LHCN-M2 (cell line): ENCODE measurements at regions not wholly inside any gene's neighbourhood (a gene's known extent, or its start where the extent isn't known, plus 50 kb on each side); places are given as distances from the start of the nearest gene placed in this dataset.
A peak's percentile ranks its signal among the peaks of the same experiment; 100 is the strongest.
"Not testable (repeated sequence)": the region's sequence is repeated elsewhere in the genome, so short reads cannot be mapped to it uniquely, and the experiment has no call there.

Experiments used
- DNase-seq: peaks from one replicate; pipeline ENCODE4 v3.0.0-alpha.2; 2012; ENCODE audit warnings: low read depth

DNA sequence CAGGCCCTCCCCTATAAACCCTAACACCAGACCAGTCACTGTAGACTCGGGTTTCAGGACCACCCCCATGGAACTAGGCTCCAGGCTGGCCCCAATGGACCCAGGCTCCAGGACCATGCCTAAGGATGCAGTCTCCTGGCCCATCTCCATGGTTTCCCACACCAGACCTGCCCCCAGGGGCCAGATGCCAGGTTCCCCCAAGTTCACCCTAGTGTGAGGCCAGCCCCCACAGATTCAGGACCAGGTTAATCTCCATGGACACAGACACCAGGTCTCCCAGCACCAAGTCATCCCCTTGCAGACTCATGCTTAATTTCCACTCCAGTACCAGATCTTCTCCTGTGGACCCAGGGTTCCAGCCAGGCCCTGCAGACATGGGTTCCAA lies 103.8 kb upstream of the LANCL2 start:
- no peak for DNase-seq

DNA sequence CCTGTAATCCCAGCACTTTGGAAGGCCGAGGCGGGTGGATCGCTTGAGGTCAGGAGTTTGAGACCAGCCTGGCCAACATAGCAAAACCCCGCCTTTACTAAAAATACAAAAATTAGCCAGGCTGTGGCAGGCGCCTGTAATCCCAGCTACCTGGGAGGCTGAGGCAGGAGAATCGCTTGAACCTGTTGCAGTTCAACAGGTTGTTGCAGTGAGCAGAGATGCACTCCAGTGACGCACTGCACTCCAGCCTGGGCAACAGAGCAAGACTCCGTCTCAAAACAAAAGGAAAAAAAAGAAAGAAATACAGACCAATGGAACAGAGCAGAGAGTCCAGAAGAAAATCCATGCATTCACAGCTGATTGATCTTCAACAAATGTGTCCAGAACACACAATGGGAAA lies 99.8 kb upstream of the LANCL2 start:
- DNase-seq: not testable (repeated sequence)

DNA sequence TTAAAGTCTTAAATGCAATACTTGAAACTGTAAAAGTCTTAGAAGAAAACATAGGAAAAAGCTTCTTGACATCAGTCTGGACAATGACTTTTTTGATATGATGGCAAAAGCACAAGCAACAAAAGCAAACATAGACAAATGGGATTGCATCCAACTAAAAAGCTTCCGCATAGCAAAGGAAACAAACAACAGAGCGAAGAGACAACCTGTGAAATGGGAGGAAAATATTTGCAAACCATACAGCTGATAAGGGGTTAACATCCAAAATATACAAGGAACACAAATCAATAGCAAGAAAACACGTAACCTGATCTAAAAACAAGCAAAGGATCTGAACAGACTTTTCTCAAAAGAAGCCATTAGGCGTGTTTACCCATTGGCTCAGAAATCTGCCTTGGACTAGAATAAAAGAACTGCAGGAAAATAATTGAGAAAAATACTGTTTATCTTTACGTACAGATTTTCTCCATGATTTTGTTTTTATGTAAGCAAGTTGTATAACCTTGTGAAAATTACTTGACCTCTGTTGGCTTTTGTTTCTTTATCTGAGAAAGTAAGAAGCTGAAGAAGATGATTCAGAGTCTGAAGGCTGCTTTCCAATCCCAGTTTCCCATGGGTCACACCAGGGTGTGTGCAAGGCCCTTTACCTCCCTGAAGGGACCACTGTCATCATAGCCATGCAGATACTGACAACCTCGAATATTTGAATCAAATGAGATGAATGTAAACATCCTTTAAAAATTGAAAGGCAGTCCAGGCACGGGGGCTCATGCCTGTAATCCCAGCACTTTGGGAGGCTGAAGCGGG lies 99.1 kb upstream of the LANCL2 start:
- DNase-seq: no peak

DNA sequence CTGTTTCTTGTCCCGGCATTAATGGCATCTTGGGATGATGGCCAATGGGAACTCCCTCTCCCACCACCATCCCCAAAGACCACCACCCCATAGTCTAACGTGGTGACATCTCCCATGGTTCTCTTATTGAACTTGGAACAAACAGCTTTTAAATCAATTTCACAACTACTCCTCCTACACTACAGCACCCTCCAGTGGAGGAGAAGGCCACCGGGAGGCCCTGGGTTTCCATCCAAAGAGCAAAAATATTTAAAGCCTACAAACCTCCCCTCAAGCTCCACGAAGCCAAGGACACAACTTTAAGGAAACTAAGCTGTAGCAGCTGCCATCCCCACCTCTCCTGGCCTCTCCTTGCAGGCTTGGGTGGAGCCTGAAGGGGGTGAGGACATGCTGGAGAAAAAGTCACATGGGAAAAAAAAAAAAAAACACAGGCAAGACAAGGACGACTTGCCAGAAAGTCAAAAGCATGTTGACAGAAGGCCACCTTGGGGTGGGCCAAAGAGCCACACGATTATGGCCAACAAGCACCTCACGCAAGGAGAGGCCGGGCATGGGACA lies 94.0 kb upstream of the LANCL2 start:
- no peak for DNase-seq

DNA sequence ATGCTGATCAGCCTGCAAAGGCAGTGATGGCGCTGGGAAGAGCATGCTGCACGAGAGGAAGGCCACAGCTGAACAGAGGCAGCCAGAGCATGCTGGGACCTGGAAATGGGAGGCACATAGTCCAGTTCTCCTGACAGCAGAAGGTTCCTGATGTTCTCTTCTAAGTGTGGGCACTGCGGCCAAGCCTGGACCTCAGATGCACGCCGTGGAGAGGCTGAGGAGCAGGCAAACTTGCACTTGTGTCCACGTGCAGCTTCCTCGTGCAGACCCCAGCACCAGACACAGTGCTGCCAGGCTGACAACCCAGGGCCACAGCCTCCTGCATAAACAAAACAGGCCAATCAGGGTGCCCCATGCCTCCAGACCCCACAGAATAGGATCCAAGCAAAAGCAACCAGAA lies 93.5 kb upstream of the LANCL2 start:
- no peak for DNase-seq

DNA sequence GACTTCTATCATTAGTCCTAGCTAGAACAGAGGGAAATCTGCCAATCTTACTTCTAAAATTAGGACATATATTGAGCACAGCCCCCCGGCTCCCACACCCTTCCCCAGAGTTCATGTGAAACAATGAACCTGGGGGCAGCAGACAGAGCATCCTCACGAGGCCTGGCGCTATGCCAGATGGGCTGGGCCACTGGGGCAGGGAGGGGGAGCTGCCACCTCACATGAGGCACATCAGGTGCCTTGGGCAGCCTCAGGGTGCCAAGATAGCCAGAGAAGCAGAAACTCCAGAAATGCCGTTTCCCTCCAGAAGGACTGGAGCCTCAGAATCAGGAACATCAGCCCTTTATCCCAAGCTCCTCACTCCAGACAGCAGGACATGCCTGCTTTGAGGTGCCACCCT lies 92.8 kb upstream of the LANCL2 start:
- no peak for DNase-seq

DNA sequence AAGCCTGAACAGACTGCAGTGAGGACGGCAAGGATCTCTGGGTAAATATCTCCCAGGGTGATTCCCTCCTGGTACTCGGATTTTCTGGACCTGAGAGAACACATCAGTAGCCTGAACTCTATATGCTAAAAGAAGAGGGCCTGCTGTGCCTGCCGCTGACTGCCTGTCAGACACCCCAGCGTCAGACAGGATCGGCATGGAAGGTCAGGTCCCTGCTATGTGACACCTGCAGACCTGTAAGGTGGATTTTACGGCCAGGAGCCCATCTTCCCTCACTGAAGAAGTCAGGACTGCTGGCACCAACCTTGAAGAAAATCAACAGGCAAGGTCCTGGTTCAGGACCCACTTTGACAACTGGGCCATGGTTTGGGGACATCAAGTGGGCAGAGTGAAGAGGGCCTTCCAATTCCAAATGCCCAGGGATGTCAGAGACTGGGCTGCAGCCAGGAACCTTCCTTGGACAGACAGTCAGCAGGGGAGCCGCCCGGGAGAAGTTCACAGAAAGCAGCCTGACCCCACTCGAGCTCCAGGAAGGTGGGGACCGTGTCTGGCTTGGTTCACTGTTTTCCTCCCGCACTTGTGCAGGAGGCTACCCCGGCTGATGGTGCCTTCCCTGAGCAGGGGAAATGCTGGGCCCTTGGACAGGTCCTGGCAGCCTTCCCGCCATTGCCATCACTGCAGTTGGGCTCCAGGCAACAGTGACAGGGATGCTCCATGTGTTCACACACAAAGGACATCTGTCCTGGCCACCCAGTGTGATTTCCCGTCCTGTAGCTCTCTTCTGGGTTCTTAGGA lies 91.8 kb upstream of the LANCL2 start:
- DNase-seq: no peak

DNA sequence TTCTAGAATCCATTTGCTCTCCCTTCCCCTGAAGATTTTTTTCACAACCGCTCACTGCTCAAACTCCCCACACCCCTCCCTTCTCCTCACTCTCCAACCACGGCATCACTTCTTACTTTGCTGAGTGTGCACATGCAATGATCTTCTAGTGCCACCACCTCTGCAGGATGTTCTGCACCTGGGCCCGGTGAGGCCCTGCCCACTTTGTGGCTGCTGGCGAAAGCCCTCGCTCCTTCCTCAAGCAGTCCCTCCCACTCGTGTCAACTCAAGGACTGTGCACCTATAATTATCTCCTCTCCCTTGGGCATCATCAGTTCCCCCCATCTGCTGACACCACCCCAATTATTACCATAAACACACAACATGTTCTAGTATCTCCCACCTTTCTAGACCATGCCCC lies 91.0 kb upstream of the LANCL2 start:
- no peak for DNase-seq

DNA sequence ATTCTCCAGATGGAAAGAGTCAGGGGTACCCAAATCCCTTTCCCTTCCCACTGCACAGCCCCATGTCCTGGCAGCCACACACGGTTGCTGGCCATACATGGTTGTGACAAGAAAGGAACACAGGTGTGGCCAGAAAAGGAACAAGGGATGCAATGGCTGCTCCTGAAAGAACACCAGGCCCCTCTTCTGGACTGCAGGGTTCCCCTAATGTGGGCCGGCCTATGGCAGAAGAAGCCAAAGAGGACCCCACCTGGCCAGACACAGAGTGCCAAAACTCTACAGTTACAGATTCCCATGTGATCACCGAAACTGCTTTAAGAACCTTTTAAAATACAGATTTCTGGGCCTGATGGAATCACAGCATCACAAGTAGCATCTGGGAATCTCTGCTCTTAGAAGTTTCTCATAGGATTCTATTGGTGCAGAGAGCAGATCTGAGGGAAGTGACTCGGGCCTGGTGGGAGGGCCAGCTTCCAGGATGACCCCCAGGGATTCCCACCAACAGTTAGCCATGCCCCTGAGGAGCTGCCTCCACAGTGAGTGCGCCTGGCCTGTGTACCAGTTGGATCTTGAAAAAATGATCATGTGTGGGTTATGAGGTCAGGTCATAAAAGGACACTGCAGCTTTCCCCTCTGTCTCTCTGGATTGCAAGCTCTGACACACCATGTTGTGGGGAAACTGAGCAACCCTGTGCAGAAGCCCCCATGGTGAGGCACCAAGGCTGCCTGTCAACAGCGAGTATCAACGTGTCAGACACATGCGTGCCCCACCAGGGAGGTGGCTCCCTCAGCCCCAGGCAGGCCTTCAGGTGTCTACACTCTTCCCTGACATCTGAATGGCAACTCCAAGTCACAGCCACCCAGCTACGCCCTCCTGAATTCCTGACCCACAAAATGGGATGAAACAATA lies 89.6 kb upstream of the LANCL2 start:
- DNase-seq: no peak

DNA sequence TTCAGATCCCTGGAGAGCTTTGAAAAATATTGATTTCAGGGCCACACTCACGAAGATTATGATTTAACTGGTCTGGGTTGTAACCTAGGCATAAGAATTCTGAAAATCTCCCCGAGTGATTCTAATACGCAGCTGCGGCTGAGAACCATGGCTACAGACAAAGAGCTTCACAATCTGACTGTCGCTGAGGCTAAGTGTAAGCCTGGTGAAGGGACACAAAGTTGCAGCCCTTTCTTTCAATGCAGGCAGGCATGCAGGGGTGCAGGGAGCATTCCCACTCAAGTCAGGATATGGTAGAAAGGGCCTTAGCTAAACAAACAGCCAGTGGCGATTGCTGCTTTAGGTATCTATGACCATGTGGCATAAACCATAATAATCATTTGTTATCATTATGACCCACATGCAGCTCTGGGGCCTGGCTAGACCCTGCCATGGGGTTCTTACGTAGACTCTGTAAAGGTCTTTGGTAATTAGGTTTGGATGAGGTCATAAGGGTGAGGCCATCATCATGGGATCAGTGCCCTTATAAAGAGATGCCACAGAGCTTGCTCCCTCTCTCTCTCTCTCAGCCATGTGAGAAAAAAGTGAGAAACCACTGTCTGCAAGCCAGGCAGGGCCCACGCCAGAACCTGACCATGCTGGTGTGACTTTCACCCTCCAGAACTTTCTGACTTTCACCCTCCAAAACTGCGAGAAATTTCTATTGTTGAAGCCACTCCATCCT lies 88.4 kb upstream of the LANCL2 start:
- no peak for DNase-seq

DNA sequence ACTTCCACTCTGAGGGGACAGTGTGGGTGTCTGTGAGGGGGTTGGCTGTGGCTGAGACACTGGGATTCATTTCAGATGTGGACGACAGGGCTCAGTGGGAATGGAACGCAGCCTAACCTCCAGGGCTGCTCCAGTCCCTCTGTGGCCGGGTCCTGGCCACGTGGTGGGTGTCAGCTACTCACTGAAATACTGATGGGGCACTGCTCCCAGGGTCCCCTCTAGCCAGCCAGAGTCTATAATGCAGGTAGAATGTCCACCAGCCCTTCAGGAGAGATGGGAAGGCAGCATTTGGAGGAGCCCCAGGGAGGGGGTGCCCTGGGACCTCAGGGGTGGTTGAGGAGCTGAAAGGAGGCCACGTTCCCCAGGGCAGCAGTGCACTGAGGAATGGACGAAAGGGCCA lies 87.2 kb upstream of the LANCL2 start:
- no peak for DNase-seq

DNA sequence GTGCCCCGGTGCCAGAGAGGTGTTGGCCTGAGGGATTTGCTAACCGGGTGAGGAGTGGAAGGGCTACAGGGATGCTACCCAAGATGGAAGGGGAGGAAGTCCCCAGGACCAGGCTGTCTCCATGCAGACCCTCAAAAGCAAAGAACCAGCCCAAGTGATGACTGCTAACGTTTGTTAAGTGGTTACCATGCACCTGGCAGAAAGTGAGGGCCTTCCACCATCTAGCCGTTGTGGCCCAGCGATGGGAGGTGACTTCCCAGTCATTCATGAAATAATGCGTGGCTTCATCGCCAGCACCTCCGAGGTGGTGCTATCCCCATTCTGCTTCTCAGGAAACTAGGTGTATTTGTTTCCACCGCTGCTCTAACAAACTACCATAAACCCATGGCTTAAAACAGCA lies 86.8 kb upstream of the LANCL2 start:
- no peak for DNase-seq

DNA sequence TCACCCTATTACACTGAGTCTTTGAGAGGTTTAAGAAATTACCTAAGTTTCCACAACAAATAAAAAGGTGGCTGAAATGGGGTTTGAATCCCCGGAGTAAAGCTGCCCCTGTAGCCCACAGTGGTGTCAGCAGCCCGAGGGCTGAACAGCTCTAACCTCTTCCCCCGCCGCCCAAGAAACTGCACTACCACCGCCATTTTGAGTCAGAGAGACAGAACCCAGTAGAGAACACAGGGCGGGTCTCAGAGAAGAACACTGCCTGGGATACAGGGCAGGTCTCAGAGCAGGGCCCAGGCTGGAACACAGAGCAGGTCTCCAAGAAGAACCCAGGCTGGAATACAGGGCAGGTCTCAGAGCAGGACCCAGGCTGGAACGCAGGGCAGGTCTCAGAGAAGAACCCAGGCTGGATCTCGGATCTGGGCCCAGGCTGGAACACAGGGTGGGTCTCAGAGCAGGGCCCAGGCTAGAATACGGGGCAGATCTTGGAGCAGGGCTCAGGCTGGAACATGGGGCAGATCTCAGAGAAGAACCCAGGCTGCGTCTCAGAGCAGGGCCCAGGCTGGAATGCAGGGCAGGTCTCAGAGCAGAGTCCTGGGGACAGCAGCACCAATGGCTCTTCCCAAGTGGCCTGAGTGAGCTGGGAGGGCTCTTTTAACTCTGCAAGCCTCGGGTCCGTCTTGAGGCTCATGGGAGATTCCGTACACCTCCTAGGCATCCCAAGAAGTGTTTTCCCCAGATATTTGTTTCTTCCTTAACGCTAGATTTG lies 85.9 kb upstream of the LANCL2 start:
- no peak for DNase-seq

DNA sequence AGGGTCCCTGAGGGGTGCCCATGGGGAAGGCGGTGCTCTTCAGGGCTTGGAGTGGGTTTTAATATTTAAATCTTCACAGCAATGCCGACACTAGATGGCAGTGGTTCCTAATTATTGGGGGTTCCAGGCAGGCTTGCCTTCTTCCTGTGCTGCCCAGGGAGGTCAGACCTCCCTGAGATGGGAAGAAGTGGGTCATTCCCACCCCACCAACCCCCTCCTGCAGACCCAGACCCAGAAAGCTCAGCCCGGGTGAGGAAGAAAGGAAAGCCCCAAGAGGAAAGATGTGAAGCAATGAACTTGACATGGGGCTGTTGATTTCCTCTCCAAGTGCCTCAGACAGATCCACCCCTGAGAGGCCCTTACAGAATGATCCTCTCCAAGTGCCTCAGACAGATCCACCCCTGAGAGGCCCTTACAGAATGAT lies 85.1 kb upstream of the LANCL2 start:
- DNase-seq: peak; percentile 72

DNA sequence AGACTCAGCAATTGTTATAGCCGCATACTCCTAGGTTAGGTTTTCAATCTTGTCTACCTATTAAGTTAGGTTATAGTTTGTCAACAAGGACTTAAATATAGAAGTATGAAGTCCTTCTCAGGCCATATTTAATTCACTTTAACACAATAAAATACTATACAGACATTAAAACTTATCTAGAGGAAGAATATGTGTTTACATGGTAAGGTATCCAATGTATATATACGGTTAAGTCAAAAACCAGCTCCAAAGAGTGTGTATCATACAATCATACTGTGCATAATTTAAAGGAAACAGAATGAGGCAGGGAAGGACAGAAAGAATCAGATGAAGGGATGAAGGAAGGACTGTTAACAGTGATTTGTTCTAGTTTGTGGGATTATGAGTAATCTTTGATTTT lies 79.5 kb upstream of the LANCL2 start:
- no peak for DNase-seq

DNA sequence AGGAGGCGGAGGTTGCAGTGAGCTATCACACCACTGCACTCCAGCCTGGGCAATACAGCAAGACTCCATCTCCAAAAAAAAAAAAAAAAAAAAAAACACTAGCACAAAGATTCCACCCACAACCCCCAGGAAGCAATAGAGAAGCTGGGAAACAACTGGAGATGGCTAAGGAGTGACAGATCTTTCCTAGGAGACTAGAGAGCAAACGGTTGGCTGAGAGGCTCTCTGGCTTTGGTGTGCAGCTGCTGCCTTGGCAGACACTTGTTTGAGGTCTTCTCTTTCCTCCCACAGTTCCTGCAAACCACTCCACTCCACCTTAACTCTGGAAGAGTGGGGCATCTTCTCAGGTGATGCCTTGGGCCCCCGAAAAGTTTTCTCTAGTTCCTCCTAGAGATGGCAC lies 78.5 kb upstream of the LANCL2 start:
- peak; percentile 40 for DNase-seq

DNA sequence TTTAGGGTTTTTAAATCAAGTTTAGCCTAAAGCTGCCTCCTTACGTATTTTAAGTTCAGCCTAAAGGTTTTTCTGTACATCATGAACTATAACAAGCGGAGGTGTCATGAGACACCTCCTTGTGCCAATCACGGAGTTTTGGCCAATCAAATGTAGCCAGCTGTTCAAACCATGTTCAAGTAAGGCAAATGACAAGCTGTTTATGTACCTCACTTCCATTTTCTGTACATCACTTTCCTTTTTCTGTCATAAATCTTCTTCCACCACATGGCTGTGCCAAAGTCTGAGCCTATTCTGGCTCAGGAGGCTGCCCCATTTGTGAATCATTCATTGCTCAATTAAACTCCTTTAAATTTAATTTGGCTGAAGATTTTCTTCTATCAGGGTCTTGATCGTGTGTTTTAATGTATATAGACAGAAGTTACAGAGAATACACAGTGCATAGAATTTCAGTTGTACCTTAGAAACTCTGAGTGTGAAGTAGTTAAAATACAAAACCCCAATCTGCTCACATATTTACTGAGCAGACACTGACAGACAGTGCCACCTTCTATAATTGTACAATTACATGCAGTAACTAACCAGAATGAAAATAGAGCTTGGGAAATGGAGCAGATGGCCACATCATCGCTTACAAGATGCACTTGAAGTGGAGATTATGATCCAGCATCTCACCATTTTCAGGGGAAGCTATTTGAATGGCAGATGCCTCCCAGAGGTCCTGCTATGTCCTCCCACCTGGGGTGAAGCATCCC lies 76.9 kb upstream of the LANCL2 start:
- peak; percentile 44 for DNase-seq

DNA sequence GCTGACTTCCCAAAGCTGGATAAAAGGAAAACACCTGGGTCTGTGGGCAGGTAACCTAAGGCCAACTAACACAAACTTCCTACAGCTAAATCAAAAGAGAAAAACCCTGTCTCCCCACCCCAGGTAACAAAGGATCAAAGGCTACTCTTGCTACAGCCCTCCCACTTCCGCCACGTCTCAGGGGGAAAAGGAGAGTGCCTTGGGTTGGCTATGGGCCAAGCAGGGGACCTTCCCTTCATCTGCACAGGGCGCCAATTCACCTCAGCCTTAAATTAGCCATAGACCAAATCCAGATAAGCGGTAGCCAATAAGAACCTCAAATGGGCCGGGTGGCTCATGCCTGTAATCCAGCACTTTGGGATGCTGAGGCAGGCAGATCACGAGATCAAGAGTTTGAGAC lies 69.1 kb upstream of the LANCL2 start:
- no peak for DNase-seq

DNA sequence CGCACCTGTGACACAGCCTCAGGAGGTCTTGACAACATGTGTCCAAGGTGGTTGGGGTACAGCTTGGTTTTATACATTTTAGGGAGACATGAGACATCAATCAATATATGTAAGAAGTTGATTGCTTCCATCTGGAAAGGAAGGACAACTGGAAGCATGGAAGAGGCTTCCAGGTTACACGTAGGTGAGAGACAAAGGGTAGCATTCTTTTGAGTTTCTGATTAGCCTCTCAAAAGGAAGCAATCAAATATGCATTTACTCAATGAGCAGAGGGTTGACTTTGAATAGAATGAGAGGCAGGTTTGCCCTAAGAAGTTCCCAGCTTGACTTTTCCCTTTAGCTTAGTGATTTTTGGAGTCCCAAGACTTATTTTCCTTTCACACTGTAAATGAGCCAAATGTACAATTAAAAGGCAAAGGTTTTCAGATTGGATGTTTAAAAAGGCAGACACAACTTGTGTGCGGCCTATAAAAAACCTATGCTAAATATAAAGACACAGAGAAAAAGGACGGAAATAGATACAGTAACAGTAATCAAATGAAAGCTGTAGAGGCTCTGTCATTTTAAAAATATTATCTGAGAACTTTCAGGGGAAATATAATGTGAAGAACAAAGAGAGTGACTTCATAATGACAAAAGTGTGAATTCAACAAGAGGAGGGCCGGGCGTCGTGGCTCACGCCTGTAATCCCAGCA lies 65.7 kb upstream of the LANCL2 start:
- no peak for DNase-seq
